ENCODE measurements at regions not wholly inside any gene's neighbourhood (a gene's known extent, or its start where the extent isn't known, plus 50 kb on each side); places are given as distances from the start of the nearest gene placed in this dataset.
"Not testable (repeated sequence)": the region's sequence is repeated elsewhere in the genome, so short reads cannot be mapped to it uniquely, and the experiment has no call there.

DNA sequence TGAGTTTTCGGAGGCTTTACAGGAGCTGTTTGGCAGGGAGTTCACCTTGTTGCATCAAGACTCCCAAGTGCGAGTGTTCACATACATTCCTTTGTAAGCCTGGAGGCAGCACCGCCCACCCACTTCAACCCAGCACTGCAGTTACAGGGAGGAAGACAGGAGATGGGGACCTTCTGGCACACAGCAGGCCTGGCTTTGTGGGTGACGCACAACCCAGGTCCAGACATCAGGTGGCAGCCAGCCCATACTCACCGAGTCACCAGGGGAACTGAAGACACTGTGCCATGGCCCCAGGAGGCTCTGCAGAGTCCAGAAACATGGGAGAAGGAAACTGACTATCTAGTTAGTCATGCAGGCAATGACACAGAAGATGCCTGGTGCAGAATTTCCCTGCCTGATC, 305.9 kb upstream of the RNF32 start:
- H3K27me3 Mint-ChIP-seq: peaks cover 7% of the 10 kb centered on the region
- no peak overlapping the region for H3K27ac ChIP-seq (ENCODE audit: insufficient read depth, low read length, poor library complexity, severe bottlenecking)
- H3K4me1 ChIP-seq (ENCODE audit: control insufficient read depth, insufficient read depth, low read length, poor library complexity, severe bottlenecking): no peaks in the 10 kb centered on the region
- H3K9me3 ChIP-seq (ENCODE audit: control insufficient read depth in 2 of 2, low read length in 2 of 2): no peaks in the 10 kb centered on the region
- H3K36me3 Mint-ChIP-seq: no peaks in the 10 kb centered on the region
- H3K4me3 ChIP-seq (ENCODE audit: low read depth, low read length): no peak overlapping the region
- peaks cover 0 to 3% (median 0%) of the 10 kb centered on the region in 7 donors for H3K9me3 Mint-ChIP-seq
- no peak overlapping the region for H3K4me3 Mint-ChIP-seq
- H3K27me3 ChIP-seq (ENCODE audit: control insufficient read depth, insufficient read depth, low read length): no peaks in the 10 kb centered on the region
- no peaks in the 10 kb centered on the region for H3K4me1 Mint-ChIP-seq
- ATAC-seq (ENCODE audit: low read depth in 2 of 2) (no peak), DNase-seq (no peak)
- H3K27ac Mint-ChIP-seq: no peak overlapping the region
- no peaks in the 10 kb centered on the region for H3K36me3 ChIP-seq (ENCODE audit: control insufficient read depth, insufficient read depth, low read length)

DNA sequence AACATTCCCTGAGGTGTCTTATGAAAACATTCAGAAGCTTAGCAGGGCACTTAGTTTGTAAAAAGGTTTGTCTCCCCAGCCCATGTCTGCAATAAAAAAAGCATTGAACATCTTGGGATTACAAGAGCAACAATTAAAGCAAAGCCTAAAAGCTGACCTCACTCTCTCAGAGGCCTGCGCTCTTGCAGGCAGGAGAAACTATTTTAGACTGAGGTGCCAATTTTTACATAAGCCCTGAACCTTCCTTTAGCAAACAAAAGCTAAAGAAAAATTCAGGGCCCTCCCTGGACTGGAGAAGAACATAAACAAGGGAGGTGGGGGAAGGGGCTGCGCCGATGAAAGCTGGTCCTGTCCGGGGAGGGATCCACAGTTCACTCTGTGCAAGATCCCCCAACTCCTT, 312.7 kb upstream of the RNF32 start:
- peaks cover 0 to 6% (median 2%) of the 10 kb centered on the region in 7 donors for H3K9me3 Mint-ChIP-seq
- no peak overlapping the region for H3K27ac Mint-ChIP-seq
- H3K4me3 Mint-ChIP-seq: no peak overlapping the region
- Histone ChIP-seq H3K9me3 (ENCODE audit: control insufficient read depth in 2 of 2, low read length in 2 of 2) (no peaks in the 10 kb centered on the region), H3K36me3 (ENCODE audit: control insufficient read depth, insufficient read depth, low read length) (no peaks in the 10 kb centered on the region), H3K27ac (ENCODE audit: insufficient read depth, low read length, poor library complexity, severe bottlenecking) (no peak overlapping the region), H3K4me3 (ENCODE audit: low read depth, low read length) (no peak overlapping the region), H3K27me3 (ENCODE audit: control insufficient read depth, insufficient read depth, low read length) (peaks cover 2% of the 10 kb centered on the region), H3K4me1 (ENCODE audit: control insufficient read depth, insufficient read depth, low read length, poor library complexity, severe bottlenecking) (no peaks in the 10 kb centered on the region)
- no peaks in the 10 kb centered on the region for H3K36me3 Mint-ChIP-seq
- DNase-seq (no peak), ATAC-seq (ENCODE audit: low read depth in 2 of 2) (no peak)
- no peaks in the 10 kb centered on the region for H3K4me1 Mint-ChIP-seq
- peaks cover 5% of the 10 kb centered on the region for H3K27me3 Mint-ChIP-seq

DNA sequence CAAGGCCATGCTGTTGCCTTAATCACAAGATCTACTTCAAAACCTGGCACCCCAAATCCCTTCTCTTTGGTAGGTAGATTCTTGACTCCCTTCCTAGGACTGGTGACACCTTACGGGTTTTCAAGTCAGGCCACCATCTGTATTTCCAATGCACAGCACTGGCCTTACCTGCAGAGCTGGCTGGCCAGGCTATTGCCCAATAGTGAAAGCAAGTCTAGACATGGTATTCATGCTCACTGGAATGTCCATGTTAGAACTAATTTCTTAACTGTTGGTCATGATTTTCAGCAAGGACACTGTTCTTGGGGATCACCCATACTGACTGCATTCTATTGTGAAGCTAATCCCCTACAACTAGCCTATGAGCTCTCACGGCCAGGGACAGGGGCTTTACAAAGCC, 313.1 kb upstream of the RNF32 start:
- H3K27ac ChIP-seq (ENCODE audit: insufficient read depth, low read length, poor library complexity, severe bottlenecking): no peak overlapping the region
- H3K4me3 ChIP-seq (ENCODE audit: low read depth, low read length): no peak overlapping the region
- H3K9me3 ChIP-seq (ENCODE audit: control insufficient read depth in 2 of 2, low read length in 2 of 2): no peaks in the 10 kb centered on the region
- peaks cover 0 to 6% (median 2%) of the 10 kb centered on the region in 7 donors for H3K9me3 Mint-ChIP-seq
- no peak for ATAC-seq (ENCODE audit: low read depth in 2 of 2)
- H3K36me3 Mint-ChIP-seq: no peaks in the 10 kb centered on the region
- no peak overlapping the region for H3K4me3 Mint-ChIP-seq
- H3K27me3 ChIP-seq (ENCODE audit: control insufficient read depth, insufficient read depth, low read length): peaks cover 2% of the 10 kb centered on the region
- H3K36me3 ChIP-seq (ENCODE audit: control insufficient read depth, insufficient read depth, low read length): no peaks in the 10 kb centered on the region
- no peak overlapping the region for H3K27ac Mint-ChIP-seq
- H3K27me3 Mint-ChIP-seq: peaks cover 5% of the 10 kb centered on the region
- no peak for DNase-seq
- H3K4me1 ChIP-seq (ENCODE audit: control insufficient read depth, insufficient read depth, low read length, poor library complexity, severe bottlenecking): no peaks in the 10 kb centered on the region
- no peaks in the 10 kb centered on the region for H3K4me1 Mint-ChIP-seq

DNA sequence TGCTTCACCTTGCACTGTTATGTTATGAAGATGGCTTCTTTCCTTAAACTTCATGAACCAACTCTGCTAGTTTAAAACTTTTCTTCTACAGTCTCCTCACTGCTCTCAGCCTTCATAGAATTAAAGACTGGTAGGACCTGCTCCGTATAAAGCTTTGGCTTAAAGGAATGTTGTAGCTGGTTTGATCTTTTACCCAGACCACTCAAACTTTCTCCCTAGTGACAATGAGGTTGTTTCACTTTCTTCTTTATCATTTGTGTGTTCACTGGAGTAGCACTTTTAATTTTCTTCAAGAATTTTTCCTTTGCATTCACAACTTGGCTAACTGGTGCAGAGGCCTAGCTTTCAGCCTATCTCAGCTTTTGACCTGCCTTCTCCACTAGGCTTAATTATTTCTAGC, 316.4 kb upstream of the RNF32 start:
- peaks cover 2% of the 10 kb centered on the region for H3K27me3 ChIP-seq (ENCODE audit: control insufficient read depth, insufficient read depth, low read length)
- Mint-ChIP-seq H3K4me1 (no peaks in the 10 kb centered on the region), H3K9me3 (peaks cover 0 to 6% (median 3%) of the 10 kb centered on the region in 7 donors), H3K36me3 (peaks cover 3% of the 10 kb centered on the region), H3K4me3 (no peak overlapping the region), H3K27me3 (peaks cover 12% of the 10 kb centered on the region), H3K27ac (no peak overlapping the region)
- ATAC-seq (ENCODE audit: low read depth in 2 of 2) (no peak), DNase-seq (no peak)
- H3K9me3 ChIP-seq (ENCODE audit: control insufficient read depth in 2 of 2, low read length in 2 of 2): no peaks in the 10 kb centered on the region
- no peak overlapping the region for H3K4me3 ChIP-seq (ENCODE audit: low read depth, low read length)
- H3K4me1 ChIP-seq (ENCODE audit: control insufficient read depth, insufficient read depth, low read length, poor library complexity, severe bottlenecking): no peaks in the 10 kb centered on the region
- no peaks in the 10 kb centered on the region for H3K36me3 ChIP-seq (ENCODE audit: control insufficient read depth, insufficient read depth, low read length)
- no peak overlapping the region for H3K27ac ChIP-seq (ENCODE audit: insufficient read depth, low read length, poor library complexity, severe bottlenecking)

DNA sequence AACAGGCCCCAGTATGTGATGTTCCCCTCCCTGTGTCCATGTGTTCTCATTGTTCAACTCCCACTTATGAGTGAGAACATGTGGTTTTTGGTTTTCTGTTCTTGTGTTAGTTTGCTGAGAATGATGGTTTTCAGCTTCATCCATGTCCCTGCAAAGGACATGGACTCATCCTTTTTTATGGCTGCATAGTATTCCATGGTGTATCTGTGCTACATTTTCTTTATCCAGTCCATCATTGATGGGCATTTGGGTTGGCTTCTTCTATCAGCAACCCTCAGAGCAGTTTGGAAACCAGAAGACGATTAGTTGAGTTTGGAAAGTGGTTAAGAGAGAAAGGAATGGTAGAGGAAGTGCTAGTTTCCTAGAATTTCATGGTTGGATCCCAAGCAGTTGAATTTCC, 319.1 kb upstream of the RNF32 start:
- H3K36me3 Mint-ChIP-seq; H3K27me3 Mint-ChIP-seq; H3K4me3 Mint-ChIP-seq; H3K4me1 ChIP-seq (ENCODE audit: control insufficient read depth, insufficient read depth, low read length, poor library complexity, severe bottlenecking); H3K9me3 ChIP-seq (ENCODE audit: control insufficient read depth in 2 of 2, low read length in 2 of 2); ATAC-seq (ENCODE audit: low read depth in 2 of 2); H3K27me3 ChIP-seq (ENCODE audit: control insufficient read depth, insufficient read depth, low read length); H3K36me3 ChIP-seq (ENCODE audit: control insufficient read depth, insufficient read depth, low read length); H3K27ac Mint-ChIP-seq; H3K4me1 Mint-ChIP-seq; DNase-seq; H3K4me3 ChIP-seq (ENCODE audit: low read depth, low read length); H3K27ac ChIP-seq (ENCODE audit: insufficient read depth, low read length, poor library complexity, severe bottlenecking): not testable (repeated sequence)
- H3K9me3 Mint-ChIP-seq: peaks cover 0 to 13% (median 2%) of the 10 kb centered on the region in 7 donors

DNA sequence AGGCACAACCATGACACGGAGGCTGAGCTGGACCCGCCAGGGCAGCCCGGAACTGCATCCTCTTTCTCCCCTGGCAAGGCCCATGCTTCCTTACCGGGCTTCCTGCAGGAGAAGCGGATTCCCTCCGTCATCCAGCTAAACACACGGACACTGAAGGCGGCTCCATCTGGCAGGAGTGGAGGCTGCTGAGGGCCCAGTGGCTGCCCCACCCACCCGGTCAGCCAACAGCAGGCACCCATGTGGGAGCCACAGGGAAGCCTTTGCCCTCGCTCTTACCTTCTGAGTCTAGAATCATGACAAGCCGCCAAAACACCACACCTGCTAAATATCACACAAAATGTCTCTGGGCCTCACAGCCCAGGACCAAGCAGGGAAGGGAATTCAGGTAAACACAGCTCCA, 321.6 kb upstream of the RNF32 start:
- Mint-ChIP-seq H3K27ac (no peak overlapping the region), H3K4me1 (no peaks in the 10 kb centered on the region), H3K27me3 (peaks cover 7% of the 10 kb centered on the region), H3K9me3 (peaks cover 0 to 19% (median 3%) of the 10 kb centered on the region in 7 donors), H3K4me3 (no peak overlapping the region), H3K36me3 (peaks cover 3% of the 10 kb centered on the region)
- Histone ChIP-seq H3K27ac (ENCODE audit: insufficient read depth, low read length, poor library complexity, severe bottlenecking) (no peak overlapping the region), H3K27me3 (ENCODE audit: control insufficient read depth, insufficient read depth, low read length) (peaks cover under 1% of the 10 kb centered on the region), H3K4me1 (ENCODE audit: control insufficient read depth, insufficient read depth, low read length, poor library complexity, severe bottlenecking) (no peaks in the 10 kb centered on the region), H3K36me3 (ENCODE audit: control insufficient read depth, insufficient read depth, low read length) (no peaks in the 10 kb centered on the region), H3K9me3 (ENCODE audit: control insufficient read depth in 2 of 2, low read length in 2 of 2) (peaks cover 0 to 5% of the 10 kb centered on the region in 2 experiments), H3K4me3 (ENCODE audit: low read depth, low read length) (no peak overlapping the region)
- DNase-seq (no peak), ATAC-seq (ENCODE audit: low read depth in 2 of 2) (no peak)

DNA sequence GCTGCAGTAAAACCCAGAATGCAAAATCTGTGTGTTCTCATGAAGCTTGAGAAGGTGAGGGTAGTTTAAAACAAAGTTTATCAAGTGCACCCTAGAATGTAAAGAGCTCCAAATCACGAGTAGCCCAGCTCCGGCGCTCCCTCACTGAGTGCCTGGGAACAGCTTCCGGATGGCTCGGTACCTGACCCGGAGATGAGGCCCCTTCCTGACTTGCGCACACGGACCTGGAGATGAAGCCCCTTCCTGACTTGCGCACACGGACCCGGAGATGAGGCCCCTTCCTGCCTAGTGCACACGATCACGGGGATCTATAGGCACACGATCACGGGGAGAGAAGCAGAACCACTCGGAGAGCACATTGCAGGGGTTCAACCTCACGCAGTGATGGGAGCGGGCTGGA, 322.1 kb upstream of the RNF32 start:
- Histone ChIP-seq H3K27me3 (ENCODE audit: control insufficient read depth, insufficient read depth, low read length) (no peaks in the 10 kb centered on the region), H3K4me3 (ENCODE audit: low read depth, low read length) (no peak overlapping the region), H3K36me3 (ENCODE audit: control insufficient read depth, insufficient read depth, low read length) (no peaks in the 10 kb centered on the region), H3K27ac (ENCODE audit: insufficient read depth, low read length, poor library complexity, severe bottlenecking) (no peak overlapping the region), H3K4me1 (ENCODE audit: control insufficient read depth, insufficient read depth, low read length, poor library complexity, severe bottlenecking) (no peaks in the 10 kb centered on the region), H3K9me3 (ENCODE audit: control insufficient read depth in 2 of 2, low read length in 2 of 2) (peaks cover 0 to 5% of the 10 kb centered on the region in 2 experiments)
- peaks cover 7% of the 10 kb centered on the region for H3K27me3 Mint-ChIP-seq
- no peak overlapping the region for H3K4me3 Mint-ChIP-seq
- H3K36me3 Mint-ChIP-seq: peaks cover 3% of the 10 kb centered on the region
- peaks cover 0 to 19% (median 3%) of the 10 kb centered on the region in 7 donors for H3K9me3 Mint-ChIP-seq
- DNase-seq (no peak), ATAC-seq (ENCODE audit: low read depth in 2 of 2) (no peak)
- H3K4me1 Mint-ChIP-seq: no peaks in the 10 kb centered on the region
- H3K27ac Mint-ChIP-seq: no peak overlapping the region

DNA sequence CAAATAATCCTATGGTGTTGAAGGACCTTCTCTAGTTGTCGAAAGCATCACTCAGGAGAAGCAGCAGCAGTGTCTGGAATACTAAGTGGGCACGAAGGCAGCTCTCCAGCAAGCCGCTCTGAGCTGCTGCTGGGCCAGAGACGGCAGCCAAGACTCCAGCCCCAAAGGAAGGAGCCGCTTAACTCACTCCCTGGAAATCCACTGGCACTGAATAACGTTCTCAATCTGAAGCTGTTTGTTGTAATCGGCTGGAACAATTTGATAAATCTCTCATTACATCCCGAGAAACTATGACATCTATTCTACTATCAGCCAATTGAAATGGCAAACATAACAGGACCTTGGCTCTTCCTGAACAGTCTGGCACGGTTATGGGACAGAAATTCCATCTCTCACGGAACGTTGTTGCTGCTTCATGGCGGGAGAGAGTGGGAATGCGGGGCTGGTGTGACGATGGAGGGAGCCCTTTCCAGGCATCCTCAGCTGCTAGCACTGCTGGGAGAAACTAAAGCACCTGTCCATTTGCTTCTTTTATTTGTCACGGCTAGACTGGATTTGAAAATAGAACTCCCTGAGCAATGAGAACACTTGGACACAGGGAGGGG, 331.5 kb upstream of the RNF32 start:
- Mint-ChIP-seq H3K27me3 (peaks cover 7% of the 10 kb centered on the region), H3K27ac (no peak overlapping the region), H3K9me3 (peaks cover 0 to 3% (median 0%) of the 10 kb centered on the region in 7 donors), H3K4me1 (no peaks in the 10 kb centered on the region), H3K4me3 (no peak overlapping the region), H3K36me3 (no peaks in the 10 kb centered on the region)
- Histone ChIP-seq H3K9me3 (ENCODE audit: control insufficient read depth in 2 of 2, low read length in 2 of 2) (no peaks in the 10 kb centered on the region), H3K4me3 (ENCODE audit: low read depth, low read length) (no peak overlapping the region), H3K27me3 (ENCODE audit: control insufficient read depth, insufficient read depth, low read length) (no peaks in the 10 kb centered on the region), H3K36me3 (ENCODE audit: control insufficient read depth, insufficient read depth, low read length) (no peaks in the 10 kb centered on the region), H3K27ac (ENCODE audit: insufficient read depth, low read length, poor library complexity, severe bottlenecking) (no peak overlapping the region), H3K4me1 (ENCODE audit: control insufficient read depth, insufficient read depth, low read length, poor library complexity, severe bottlenecking) (no peaks in the 10 kb centered on the region)
- DNase-seq (no peak), ATAC-seq (ENCODE audit: low read depth in 2 of 2) (no peak)
